ENCODE measurements at regions not wholly inside any gene's neighbourhood (a gene's known extent, or its start where the extent isn't known, plus 50 kb on each side); places are given as distances from the start of the nearest gene placed in this dataset.

DNA sequence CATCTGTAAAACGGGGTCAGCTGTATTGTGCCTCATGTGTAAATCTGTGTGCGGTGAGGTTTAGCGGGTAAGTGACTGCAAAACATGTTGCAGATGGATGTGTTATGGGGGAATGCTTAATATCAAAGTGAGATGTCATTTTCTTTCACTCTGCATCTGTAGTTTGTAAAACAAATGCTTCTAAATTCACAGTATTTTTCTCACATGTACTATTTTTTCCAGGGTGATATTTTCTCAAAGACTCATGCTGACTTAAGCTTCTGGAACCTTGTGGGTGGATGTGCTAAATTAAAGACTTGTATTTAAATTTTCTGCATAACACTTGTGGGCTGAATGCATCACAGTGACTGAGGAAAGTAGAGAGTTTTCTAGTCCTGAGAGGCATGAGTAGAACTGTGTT lies 115.2 kb upstream of the TP63 start:
- H2AFZ ChIP-seq (ENCODE audit: control insufficient read depth, low read depth, low read length) = no peak overlapping the region
- no peak overlapping the region for H3K9ac ChIP-seq (ENCODE audit: control insufficient read depth, insufficient read depth, low read length)
- no peak for ATAC-seq
- in situ Hi-C loops (cut with MboI) = no loop called here
- SMC1A ChIA-PET (ENCODE audit: uncharacterized antibody, unreplicated experiment) = interaction anchor here (0.8 to 1.8 kb wide), 2 partner anchors 8 to 362 kb away, joined by 3 to 12 read pairs; no protein-coding TSS in a partner anchor
- no peak overlapping the region for H3K4me2 ChIP-seq (ENCODE audit: control insufficient read depth, insufficient read depth)
- FAIRE-seq = no peak
- WGBS (ENCODE audit: insufficient coverage, insufficient replicate concordance, low lambda C conversion rate, missing lambda C conversion rate) = 92% methylated on average over 3 of the region's 3 CpGs
- H3K4me1 ChIP-seq (ENCODE audit: control insufficient read depth, insufficient read depth, low read length) = peaks cover 10% of the 10 kb centered on the region
- no peak overlapping the region for H3K27ac ChIP-seq (ENCODE audit: control insufficient read depth, insufficient read depth)
- TF ChIP-seq NR2C1 (IDR thresholded peaks at IDR 0.05) = no peak
- TF ChIP-seq MYC (IDR thresholded peaks at IDR 0.05; ENCODE audit: insufficient read depth, insufficient read length, insufficient replicate concordance, low read length, severe bottlenecking) = no peak
- no peak for TF ChIP-seq KLF5 (IDR thresholded peaks at IDR 0.05; ENCODE audit: partially characterized antibody)
- TF ChIP-seq MYB (IDR thresholded peaks at IDR 0.05; ENCODE audit: borderline replicate concordance, low read depth, low read length) = no peak
- TF ChIP-seq MEF2B (IDR thresholded peaks at IDR 0.05; ENCODE audit: partially characterized antibody, poor library complexity, severe bottlenecking) = no peak
- no peak for TF ChIP-seq IKZF1 (conservative IDR thresholded peaks at IDR 0.05)
- TF ChIP-seq ESRRA (IDR thresholded peaks at IDR 0.05; ENCODE audit: low read length) = no peak
- TF ChIP-seq, protein P1, sequence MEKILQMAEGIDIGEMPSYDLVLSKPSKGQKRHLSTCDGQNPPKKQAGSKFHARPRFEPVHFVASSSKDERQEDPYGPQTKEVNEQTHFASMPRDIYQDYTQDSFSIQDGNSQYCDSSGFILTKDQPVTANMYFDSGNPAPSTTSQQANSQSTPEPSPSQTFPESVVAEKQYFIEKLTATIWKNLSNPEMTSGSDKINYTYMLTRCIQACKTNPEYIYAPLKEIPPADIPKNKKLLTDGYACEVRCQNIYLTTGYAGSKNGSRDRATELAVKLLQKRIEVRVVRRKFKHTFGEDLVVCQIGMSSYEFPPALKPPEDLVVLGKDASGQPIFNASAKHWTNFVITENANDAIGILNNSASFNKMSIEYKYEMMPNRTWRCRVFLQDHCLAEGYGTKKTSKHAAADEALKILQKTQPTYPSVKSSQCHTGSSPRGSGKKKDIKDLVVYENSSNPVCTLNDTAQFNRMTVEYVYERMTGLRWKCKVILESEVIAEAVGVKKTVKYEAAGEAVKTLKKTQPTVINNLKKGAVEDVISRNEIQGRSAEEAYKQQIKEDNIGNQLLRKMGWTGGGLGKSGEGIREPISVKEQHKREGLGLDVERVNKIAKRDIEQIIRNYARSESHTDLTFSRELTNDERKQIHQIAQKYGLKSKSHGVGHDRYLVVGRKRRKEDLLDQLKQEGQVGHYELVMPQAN (conservative IDR thresholded peaks at IDR 0.05) = no peak
- TF ChIP-seq SMC3 (IDR thresholded peaks at IDR 0.05; ENCODE audit: borderline replicate concordance, low read length) = no peak
- TF ChIP-seq, protein P2, sequence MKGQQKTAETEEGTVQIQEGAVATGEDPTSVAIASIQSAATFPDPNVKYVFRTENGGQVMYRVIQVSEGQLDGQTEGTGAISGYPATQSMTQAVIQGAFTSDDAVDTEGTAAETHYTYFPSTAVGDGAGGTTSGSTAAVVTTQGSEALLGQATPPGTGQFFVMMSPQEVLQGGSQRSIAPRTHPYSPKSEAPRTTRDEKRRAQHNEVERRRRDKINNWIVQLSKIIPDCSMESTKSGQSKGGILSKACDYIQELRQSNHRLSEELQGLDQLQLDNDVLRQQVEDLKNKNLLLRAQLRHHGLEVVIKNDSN (IDR thresholded peaks at IDR 0.05; ENCODE audit: borderline replicate concordance, extremely low read length, insufficient read depth, low read depth, low read length) = no peak
- TF ChIP-seq CHD2 (IDR thresholded peaks at IDR 0.05; ENCODE audit: borderline replicate concordance, low read depth, low read length) = no peak
- no peak for TF ChIP-seq BHLHE40 (IDR thresholded peaks at IDR 0.05; ENCODE audit: borderline replicate concordance in 1 of 2, low read depth in 2 of 2, low read length in 1 of 2)
- no peak for TF ChIP-seq RFX5 (IDR thresholded peaks at IDR 0.05; ENCODE audit: low read depth, low read length)
- no peak for TF ChIP-seq NFYB (IDR thresholded peaks at IDR 0.05; ENCODE audit: insufficient read depth, low read depth, low read length)
- RAD21 ChIA-PET (ENCODE audit: unreplicated experiment) = no interaction called here
- H3K4me3 ChIP-seq = no peak overlapping the region
- no TSS peak for BruUV-seq (replicated peaks)
- no peaks in the 10 kb centered on the region for H3K36me3 ChIP-seq (ENCODE audit: control insufficient read depth in 2 of 2, insufficient read depth in 2 of 2, low read length in 1 of 2)
- intact Hi-C loops (cut with micrococcal nuclease; ENCODE audit: unreplicated experiment) = no loop called here
- DNase-seq (ENCODE audit: low read depth, low spot score) = no peak
- no peaks in the 10 kb centered on the region for H3K27me3 ChIP-seq (replicated peaks in 1 of 2; ENCODE audit: control insufficient read depth in 2 of 2, insufficient read depth in 2 of 2, low read length in 1 of 2)
- H3K9me3 ChIP-seq (replicated peaks; ENCODE audit: control insufficient read depth, insufficient read depth, low read length) = peaks cover 19% of the 10 kb centered on the region
- CTCF ChIA-PET = interaction anchor here (1.4 to 1.5 kb wide), 2 partner anchors 9 to 117 kb away, joined by 3 read pairs; no protein-coding TSS in a partner anchor
- no peaks in the 10 kb centered on the region for H4K20me1 ChIP-seq (ENCODE audit: control insufficient read depth, insufficient read depth)
- POLR2A ChIA-PET = no interaction called here
- no peaks in the 10 kb centered on the region for H3K79me2 ChIP-seq (ENCODE audit: control insufficient read depth, insufficient read depth, low read length)

Data from GM12878 (cell line).